ENCODE measurements at regions not wholly inside any gene's neighbourhood (a gene's known extent, or its start where the extent isn't known, plus 50 kb on each side); places are given as distances from the start of the nearest gene placed in this dataset.

DNA sequence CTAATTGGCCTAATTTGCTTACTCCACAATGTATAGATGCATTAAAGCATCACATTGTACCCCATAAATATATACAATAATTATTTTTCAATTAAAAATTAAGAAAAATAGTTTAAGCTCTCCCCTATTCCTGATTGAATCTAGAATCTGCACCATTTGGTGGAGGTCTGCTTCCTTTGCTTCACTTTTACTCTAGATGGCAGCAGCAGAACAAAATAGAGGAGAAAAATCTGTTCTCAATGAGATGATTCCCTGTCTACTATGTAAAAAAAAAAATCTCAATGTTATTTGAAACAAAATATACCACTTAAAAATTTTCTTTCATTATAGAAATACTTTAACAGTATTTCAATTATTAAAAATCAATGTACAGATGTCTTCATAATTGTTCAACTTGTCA is 109.6 kb upstream of the FXR1 start:
- TF ChIP-seq EP300 (IDR thresholded peaks at IDR 0.05) (no peak), POLR2AphosphoS5 (IDR thresholded peaks at IDR 0.05) (no peak), POLR2A (IDR thresholded peaks at IDR 0.05) (no peak)
- TF ChIP-seq, protein P1, sequence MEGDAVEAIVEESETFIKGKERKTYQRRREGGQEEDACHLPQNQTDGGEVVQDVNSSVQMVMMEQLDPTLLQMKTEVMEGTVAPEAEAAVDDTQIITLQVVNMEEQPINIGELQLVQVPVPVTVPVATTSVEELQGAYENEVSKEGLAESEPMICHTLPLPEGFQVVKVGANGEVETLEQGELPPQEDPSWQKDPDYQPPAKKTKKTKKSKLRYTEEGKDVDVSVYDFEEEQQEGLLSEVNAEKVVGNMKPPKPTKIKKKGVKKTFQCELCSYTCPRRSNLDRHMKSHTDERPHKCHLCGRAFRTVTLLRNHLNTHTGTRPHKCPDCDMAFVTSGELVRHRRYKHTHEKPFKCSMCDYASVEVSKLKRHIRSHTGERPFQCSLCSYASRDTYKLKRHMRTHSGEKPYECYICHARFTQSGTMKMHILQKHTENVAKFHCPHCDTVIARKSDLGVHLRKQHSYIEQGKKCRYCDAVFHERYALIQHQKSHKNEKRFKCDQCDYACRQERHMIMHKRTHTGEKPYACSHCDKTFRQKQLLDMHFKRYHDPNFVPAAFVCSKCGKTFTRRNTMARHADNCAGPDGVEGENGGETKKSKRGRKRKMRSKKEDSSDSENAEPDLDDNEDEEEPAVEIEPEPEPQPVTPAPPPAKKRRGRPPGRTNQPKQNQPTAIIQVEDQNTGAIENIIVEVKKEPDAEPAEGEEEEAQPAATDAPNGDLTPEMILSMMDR (IDR thresholded peaks at IDR 0.05) = peak in 1 of 7 experiments; percentile 22
- intact Hi-C loops (cut with DNase I; ENCODE audit: low total_unique reads) = no loop called here
- peaks cover 0 to 4% (median 0%) of the 10 kb centered on the region in 4 donors for H3K4me1 ChIP-seq
- no peaks in the 10 kb centered on the region for H3K36me3 ChIP-seq
- no peaks in the 10 kb centered on the region for H3K27me3 ChIP-seq
- DNase-seq = peak in 1 of 2 donors; percentile 29
- no peaks in the 10 kb centered on the region for H3K9me3 ChIP-seq
- H3K4me3 ChIP-seq = no peak overlapping the region
- no peak overlapping the region for H3K27ac ChIP-seq

DNA sequence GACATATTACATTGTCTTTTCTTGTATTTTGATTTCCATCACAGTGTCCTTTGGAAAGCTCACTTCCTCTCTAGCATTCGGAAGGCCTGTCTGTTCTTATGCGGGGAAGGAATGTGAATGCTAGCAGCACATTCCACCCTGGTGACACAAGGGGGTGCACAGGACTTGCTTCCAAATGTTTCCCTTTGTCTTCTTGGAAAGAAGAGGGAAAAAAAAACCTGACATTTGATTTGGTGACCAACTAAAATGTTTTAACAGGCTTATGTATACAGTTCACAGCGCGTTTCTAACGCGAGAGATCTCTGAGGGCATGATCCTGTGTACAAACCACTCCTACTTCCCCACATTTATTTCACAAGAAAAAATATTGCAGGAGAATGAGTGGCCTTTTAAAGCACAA is 107.6 kb upstream of the FXR1 start:
- 10 to 23% (median 16%) methylated on average over 6 of the region's 6 CpGs for WGBS, 5 donors
- TF ChIP-seq POLR2AphosphoS5 (IDR thresholded peaks at IDR 0.05) = no peak
- TF ChIP-seq EP300 (IDR thresholded peaks at IDR 0.05) = no peak
- TF ChIP-seq, protein P1 (IDR thresholded peaks at IDR 0.05) = peak in 1 of 7 experiments; percentile 11
- Histone ChIP-seq H3K4me3 (no peak overlapping the region), H3K27me3 (no peaks in the 10 kb centered on the region), H3K36me3 (no peaks in the 10 kb centered on the region), H3K9me3 (no peaks in the 10 kb centered on the region), H3K4me1 (peaks cover 0 to 4% (median 0%) of the 10 kb centered on the region in 4 donors), H3K27ac (no peak overlapping the region)
- intact Hi-C loops (cut with DNase I; ENCODE audit: low total_unique reads) = no loop called here
- peak in 1 of 2 donors; percentile 40 for DNase-seq

DNA sequence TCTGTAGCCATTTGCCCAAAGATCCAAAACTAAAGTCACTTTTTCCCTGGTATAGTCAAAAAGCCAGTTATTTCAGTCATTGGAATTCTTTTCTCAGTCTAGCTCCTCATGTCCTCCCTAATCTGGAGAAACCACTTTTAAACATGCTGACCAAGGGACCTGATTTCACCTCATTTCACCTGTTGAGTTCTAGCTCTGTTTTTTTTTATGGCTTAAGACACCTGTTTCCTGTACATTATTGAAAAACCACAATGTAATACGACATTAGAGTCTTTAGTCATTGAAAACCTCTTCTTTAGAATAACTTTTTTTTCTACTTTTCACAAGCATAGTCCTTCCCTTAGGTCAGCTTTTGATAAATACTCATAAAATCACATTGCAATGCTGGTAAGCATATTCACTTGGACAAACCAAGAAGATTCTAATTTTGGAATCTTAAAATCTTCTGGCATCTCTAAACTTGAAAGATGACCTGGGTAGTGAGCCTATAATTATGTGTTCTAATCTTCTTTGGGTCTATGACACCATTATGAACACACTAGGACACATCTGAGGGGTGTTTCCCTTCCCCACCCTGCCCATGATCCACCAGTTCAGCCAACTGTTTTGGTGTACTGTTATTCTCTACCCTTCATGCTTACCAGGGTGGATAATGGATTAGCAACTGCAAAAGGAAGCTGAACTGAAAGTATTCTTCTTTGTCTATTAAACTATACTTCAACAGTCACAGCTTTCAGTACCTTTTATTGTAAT is 103.5 kb upstream of the FXR1 start:
- peaks cover 0 to 4% (median 0%) of the 10 kb centered on the region in 4 donors for H3K4me1 ChIP-seq
- TF ChIP-seq POLR2A (IDR thresholded peaks at IDR 0.05) = no peak
- TF ChIP-seq EP300 (IDR thresholded peaks at IDR 0.05) = no peak
- TF ChIP-seq POLR2AphosphoS5 (IDR thresholded peaks at IDR 0.05) = no peak
- TF ChIP-seq, protein P1 (IDR thresholded peaks at IDR 0.05) = no peak
- H3K27me3 ChIP-seq = no peaks in the 10 kb centered on the region
- H3K4me3 ChIP-seq = no peak overlapping the region
- 42 to 67% (median 52%) methylated on average over 1 of the region's 1 CpG for WGBS, 5 donors
- no peaks in the 10 kb centered on the region for H3K36me3 ChIP-seq
- no peak overlapping the region for H3K27ac ChIP-seq
- no peaks in the 10 kb centered on the region for H3K9me3 ChIP-seq
- intact Hi-C loops (cut with DNase I; ENCODE audit: low total_unique reads) = no loop called here
- no peak for DNase-seq

DNA sequence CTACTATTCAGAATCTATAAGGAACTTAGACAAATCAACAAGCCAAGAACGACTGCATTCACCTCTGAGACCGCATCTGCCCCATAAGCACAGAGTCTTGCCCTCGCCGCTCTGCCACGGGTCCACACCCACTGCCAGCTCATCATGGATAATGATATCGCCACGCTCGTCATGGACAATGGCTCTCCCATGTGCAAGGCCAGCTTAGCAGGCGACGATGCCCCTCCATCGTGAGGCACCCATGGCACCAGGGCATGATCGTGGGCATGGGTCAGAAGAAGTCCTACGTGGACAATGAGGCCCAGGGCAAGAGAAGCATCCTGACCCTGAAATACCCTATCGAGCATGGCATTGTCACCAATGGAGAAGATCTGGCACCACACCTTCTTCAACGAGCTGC is 92.1 kb upstream of the FXR1 start:
- Histone ChIP-seq H3K4me3 (no peak overlapping the region), H3K27ac (no peak overlapping the region), H3K9me3 (no peaks in the 10 kb centered on the region), H3K27me3 (no peaks in the 10 kb centered on the region), H3K36me3 (no peaks in the 10 kb centered on the region), H3K4me1 (no peaks in the 10 kb centered on the region)
- WGBS, 5 donors = 84 to 91% (median 90%) methylated on average over 15 of the region's 15 CpGs
- intact Hi-C loops (cut with DNase I; ENCODE audit: low total_unique reads) = no loop called here
- TF ChIP-seq POLR2A (IDR thresholded peaks at IDR 0.05) (no peak), POLR2AphosphoS5 (IDR thresholded peaks at IDR 0.05) (no peak)
- TF ChIP-seq, protein P1 (IDR thresholded peaks at IDR 0.05) = no peak
- DNase-seq = no peak

Measured in stomach (tissue), 8 donors.